Motor neuron (in vitro differentiated cells): ENCODE measurements at regions not wholly inside any gene's neighbourhood (a gene's known extent, or its start where the extent isn't known, plus 50 kb on each side); places are given as distances from the start of the nearest gene placed in this dataset.

ENCODE experiments used
- ATAC-seq, 8 experiments: fragments of 200-7000 bp; cut with Tn5 transposase; replicated peaks in 6 of 8; 2 replicates each; pipeline ENCODE4 v1.8.0; 2021; ENCODE audit warnings: mild to moderate bottlenecking in 8 of 8, moderate library complexity in 8 of 8
- H3K27ac ChIP-seq, 2 donors: fragments of 250-450 bp; sonication (Bioruptor Pico); 2 replicates each; pipeline ENCODE4 v1.9.0; 2021; ENCODE audit warnings: antibody characterized with exemption in 2 of 2, mild to moderate bottlenecking in 2 of 2, moderate library complexity in 1 of 2
- H3K4me1 ChIP-seq, 2 donors: fragments of 250-450 bp; sonication (Bioruptor Pico); replicated peaks in 1 of 2; 2 replicates each; pipeline ENCODE4 v1.6.1; 2021; ENCODE audit warnings: antibody characterized with exemption in 2 of 2, mild to moderate bottlenecking in 2 of 2, moderate library complexity in 1 of 2
- H3K4me3 ChIP-seq, 5 donors: fragments of 250-450 bp; sonication (Bioruptor Pico); 2 replicates each; pipeline ENCODE4 v1.9.0; 2021; ENCODE audit warnings: antibody characterized with exemption in 5 of 5, mild to moderate bottlenecking in 5 of 5, moderate library complexity in 4 of 5
- WGBS, 10 experiments: fragments of 450-650 bp; shearing (Covaris generic); methylation state at CpG; one replicate each; pipeline ENCODE4 v1.0.0; 2022; 5-methylcytosine and 5-hydroxymethylcytosine counted together
- in situ Hi-C, 9 experiments: fragments of 400-800 bp; cut with MboI; loops; one replicate each; pipeline ENCODE4 v1.15.0; 2021; ENCODE audit warnings: low sequenced_read_pairs in 9 of 9, low pct_unique_long_range_greater_than_20kb in 2 of 9; ENCODE audit not compliant: unreplicated experiment in 9 of 9

DNA sequence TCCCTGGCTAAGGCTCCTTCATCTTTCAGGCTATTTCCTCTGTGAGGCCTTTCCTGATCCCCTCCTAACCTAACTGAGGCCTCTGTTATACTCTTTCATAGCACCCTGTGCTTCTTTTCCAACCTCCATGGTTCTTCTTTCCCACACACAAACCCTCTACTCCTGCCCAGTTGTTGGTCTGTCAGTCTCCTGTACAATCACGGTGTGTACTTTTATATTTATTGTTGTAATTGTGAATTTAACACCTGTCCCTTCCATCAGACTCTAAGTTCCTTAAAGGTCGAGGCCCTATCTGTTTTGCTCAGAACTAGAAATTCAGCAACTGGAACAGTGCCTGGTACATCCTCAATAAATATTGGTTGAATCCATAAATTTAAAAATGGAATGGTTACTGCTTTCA is 100.2 kb upstream of the KCNE2 start:
- no peaks in the 10 kb centered on the region for H3K4me1 ChIP-seq
- ATAC-seq = no peak
- in situ Hi-C loops = no loop called here
- WGBS, 10 experiments = 14 to 93% (median 54%) methylated on average over 1 to 2 of the region's 2 CpGs; no CpG with 5 or more reads in 3 of the 10 experiments
- H3K27ac ChIP-seq = no peak overlapping the region
- no peak overlapping the region for H3K4me3 ChIP-seq

- in situ Hi-C loops = no loop called here
- Histone ChIP-seq H3K4me1 (no peaks in the 10 kb centered on the region), H3K4me3 (no peak overlapping the region), H3K27ac (no peak overlapping the region)
- WGBS, 10 experiments = 13 to 100% (median 82%) methylated on average over 1 of the region's 1 CpG; no CpG with 5 or more reads in 1 of the 10 experiments
- no peak for ATAC-seq
Observed at GRCh38 chr21:34266351-34266750, 97.5 kb upstream of the KCNE2 start.

DNA sequence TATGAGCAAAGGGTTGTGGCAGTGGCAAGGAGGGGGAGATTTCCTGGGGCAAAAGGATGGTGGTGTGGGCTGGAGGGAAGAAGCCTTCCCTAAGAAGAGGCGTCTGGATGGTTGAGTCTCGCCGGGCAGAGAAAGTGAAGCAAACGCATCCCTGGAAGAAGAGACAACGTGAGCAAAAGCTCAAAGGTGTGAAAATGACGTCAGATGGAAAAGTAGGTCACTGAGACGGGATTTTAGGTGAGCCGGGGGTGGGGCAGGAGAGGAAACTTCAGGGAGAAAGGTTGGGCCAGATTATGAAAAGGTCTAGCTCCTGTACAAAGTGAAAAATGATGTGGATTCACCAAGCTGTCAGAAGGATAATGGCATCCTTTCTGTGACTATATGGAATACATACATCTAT is 95.3 kb upstream of the KCNE2 start:
- H3K4me3 ChIP-seq = no peak overlapping the region
- ATAC-seq = no peak
- in situ Hi-C loops = no loop called here
- H3K27ac ChIP-seq = no peak overlapping the region
- 17 to 96% (median 76%) methylated on average over 2 to 8 of the region's 8 CpGs for WGBS, 10 experiments
- H3K4me1 ChIP-seq = no peaks in the 10 kb centered on the region

GRCh38 chr21:34270411-34270810 is 93.4 kb upstream of the KCNE2 start:
- Histone ChIP-seq H3K4me1 (no peaks in the 10 kb centered on the region), H3K4me3 (no peak overlapping the region), H3K27ac (no peak overlapping the region)
- in situ Hi-C loops = no loop called here
- ATAC-seq = no peak
- WGBS, 10 experiments = 73 to 100% (median 86%) methylated on average over 2 to 6 of the region's 6 CpGs

DNA sequence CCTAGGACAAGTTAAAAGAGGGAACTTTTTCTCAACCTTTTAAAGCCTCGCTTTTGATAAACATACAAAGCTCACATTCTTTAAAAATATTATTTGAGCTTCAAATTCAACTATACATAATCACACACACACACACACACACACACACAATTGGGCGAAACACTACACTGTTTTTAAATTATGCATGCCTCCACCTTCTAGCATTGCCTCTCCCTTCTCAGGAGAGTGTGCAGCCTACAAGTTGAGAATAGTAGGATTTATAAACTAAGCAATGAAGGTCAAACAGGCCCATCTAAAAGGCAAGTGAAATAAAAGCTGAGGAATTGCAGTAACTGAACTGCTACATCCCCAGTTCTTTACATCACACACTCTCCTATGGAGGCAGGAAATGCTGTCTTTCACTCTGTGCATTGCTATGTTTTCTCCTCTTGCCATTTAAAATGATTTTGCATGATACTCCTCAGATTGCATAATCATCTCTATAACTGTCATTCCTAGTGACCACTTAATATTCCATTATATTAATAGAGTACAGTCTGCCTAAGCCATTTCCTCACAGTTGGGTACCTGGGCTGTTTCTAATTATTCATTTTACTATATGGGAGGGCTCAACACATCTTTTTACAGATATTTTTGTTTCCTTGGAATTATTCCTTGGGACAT is 92.5 kb upstream of the KCNE2 start:
- Histone ChIP-seq H3K27ac (no peak overlapping the region), H3K4me3 (no peak overlapping the region), H3K4me1 (no peaks in the 10 kb centered on the region)
- ATAC-seq = peak in 2 of 8 experiments; percentile 76 to 79
- in situ Hi-C loops = no loop called here
- 10 to 100% (median 80%) methylated on average over 1 to 2 of the region's 2 CpGs; no CpG with 5 or more reads in 1 of the 10 experiments for WGBS, 10 experiments

DNA sequence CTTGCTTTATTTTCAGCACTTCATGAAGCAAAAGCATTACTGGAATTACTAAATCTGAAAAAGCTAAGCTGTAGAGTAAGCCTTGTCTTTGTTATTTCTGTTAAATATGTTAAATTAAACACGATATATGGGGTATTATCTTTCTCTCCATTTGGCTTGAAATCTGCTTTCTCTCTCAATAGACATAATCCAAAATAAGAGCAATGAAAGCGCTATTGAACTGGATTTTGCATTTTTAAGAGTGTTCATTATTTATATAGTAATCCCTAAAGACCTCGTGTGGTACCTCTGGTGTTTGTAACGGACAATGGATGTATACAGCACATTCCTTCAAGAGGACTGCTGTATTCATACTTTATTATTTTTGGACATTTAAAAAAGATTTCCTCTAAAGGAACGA is 91.5 kb upstream of the KCNE2 start:
- Histone ChIP-seq H3K4me3 (no peak overlapping the region), H3K4me1 (no peaks in the 10 kb centered on the region), H3K27ac (no peak overlapping the region)
- 44 to 98% (median 85%) methylated on average over 2 to 5 of the region's 5 CpGs for WGBS, 10 experiments
- in situ Hi-C loops = no loop called here
- ATAC-seq = no peak

GRCh38 chr21:34274001-34274400 is 89.8 kb upstream of the KCNE2 start:
- 0 to 85% (median 64%) methylated on average over 1 to 2 of the region's 2 CpGs; no CpG with 5 or more reads in 4 of the 10 experiments for WGBS, 10 experiments
- in situ Hi-C loops = no loop called here
- no peak overlapping the region for H3K27ac ChIP-seq
- no peaks in the 10 kb centered on the region for H3K4me1 ChIP-seq
- no peak overlapping the region for H3K4me3 ChIP-seq
- no peak for ATAC-seq

DNA sequence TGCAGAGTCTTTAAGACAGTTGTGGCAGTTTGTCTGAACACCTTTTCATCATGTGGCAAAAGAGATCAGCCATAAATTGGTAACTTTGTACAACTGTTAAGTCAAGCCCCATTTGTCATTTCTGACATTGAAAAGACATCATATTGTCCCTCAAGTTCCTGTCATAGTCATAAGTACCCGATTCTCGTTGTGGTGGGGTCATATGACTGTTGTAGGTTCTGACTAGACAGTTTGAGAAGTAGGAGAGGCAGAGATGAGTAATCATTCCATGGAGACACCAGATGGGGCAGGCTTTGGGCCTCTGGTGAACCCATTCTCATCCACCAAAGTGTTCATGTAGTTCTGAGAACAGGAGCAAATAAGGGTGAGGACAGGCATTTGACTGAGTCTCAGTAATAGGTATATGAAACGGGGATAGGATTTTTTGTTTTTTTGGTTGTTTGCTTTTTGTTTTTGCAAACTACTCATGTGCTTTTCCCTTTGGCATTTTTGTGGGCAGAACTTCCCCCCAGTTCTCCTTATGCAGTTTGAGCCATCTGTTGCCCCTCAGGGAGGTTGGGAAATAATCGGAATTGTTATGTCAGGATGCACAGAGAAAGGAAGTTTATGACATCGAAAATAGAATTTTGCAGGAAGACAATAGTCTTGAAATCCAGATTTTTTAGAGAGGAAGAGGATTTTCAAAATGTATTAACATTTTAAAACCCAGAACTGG is 86.9 kb upstream of the KCNE2 start:
- Histone ChIP-seq H3K27ac (no peak overlapping the region), H3K4me3 (no peak overlapping the region), H3K4me1 (no peaks in the 10 kb centered on the region)
- ATAC-seq = peak in 3 of 8 experiments; percentile 22 to 74 (median 66)
- whole genome bisulfite sequencing, 10 experiments = 7 to 100% (median 85%) methylated on average over 1 to 5 of the region's 5 CpGs
- in situ Hi-C loops = no loop called here

- Histone ChIP-seq H3K4me1 (no peaks in the 10 kb centered on the region), H3K4me3 (no peak overlapping the region), H3K27ac (no peak overlapping the region)
- 73 to 100% (median 84%) methylated on average over 1 to 3 of the region's 3 CpGs; no CpG with 5 or more reads in 3 of the 10 experiments for WGBS, 10 experiments
- no peak for ATAC-seq
- in situ Hi-C loops = no loop called here
Observed at GRCh38 chr21:34278451-34278850, 85.4 kb upstream of the KCNE2 start.

DNA sequence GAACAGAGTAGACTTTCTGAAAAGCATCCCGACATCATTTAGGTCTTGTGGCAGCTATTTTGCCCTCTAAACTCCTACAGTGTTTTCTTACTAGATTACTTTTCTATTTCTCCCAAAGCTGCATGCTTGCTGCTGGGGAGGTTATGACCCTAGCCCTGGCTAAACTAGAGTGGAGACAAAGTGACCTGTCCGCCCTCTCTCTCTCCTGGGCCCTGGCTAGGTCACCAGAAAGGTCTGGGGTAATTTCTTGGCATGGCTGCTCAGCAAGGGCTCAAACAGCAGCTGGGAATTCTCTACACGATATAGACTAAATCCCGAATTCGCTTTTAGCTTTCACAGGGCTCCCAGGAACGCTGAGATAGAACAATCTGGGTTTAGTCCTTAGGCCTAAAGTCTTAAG is 84.5 kb upstream of the KCNE2 start:
- 76 to 97% (median 90%) methylated on average over 2 to 5 of the region's 6 CpGs; no CpG with 5 or more reads in 1 of the 10 experiments for WGBS, 10 experiments
- no peak for ATAC-seq
- in situ Hi-C loops = no loop called here
- Histone ChIP-seq H3K4me1 (no peaks in the 10 kb centered on the region), H3K4me3 (no peak overlapping the region), H3K27ac (no peak overlapping the region)

- Histone ChIP-seq H3K27ac (no peak overlapping the region), H3K4me1 (no peaks in the 10 kb centered on the region), H3K4me3 (no peak overlapping the region)
- no peak for ATAC-seq
- in situ Hi-C loops = no loop called here
- WGBS, 10 experiments = 51 to 100% (median 78%) methylated on average over 1 to 3 of the region's 3 CpGs; no CpG with 5 or more reads in 2 of the 10 experiments
Observed at GRCh38 chr21:34279883-34280282, 83.9 kb upstream of the KCNE2 start.

DNA sequence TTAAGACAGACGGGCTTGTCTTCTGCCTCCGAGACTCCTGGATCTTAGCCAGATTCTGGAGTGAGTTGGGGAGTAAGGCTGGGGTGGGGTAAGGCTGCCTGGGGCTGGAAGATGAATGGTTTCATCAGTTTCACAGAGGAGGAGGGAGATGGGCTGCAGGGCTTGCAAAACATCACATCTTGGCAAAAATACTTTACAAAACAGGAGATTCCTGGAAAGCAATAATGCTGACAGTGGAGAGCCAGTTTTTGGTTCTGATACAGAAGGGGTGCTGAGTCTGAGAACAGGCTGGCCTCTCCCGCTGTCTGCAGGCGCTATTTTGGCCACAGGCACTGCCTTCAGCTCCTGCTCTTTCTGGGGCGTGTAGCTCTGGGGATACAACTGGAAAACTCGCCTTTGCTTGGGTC is 83.4 kb upstream of the KCNE2 start:
- in situ Hi-C loops = no loop called here
- no peak overlapping the region for H3K27ac ChIP-seq
- no peaks in the 10 kb centered on the region for H3K4me1 ChIP-seq
- H3K4me3 ChIP-seq = no peak overlapping the region
- 10 to 87% (median 40%) methylated on average over 1 to 4 of the region's 6 CpGs; no CpG with 5 or more reads in 5 of the 10 experiments for WGBS, 10 experiments
- peak in 4 of 8 experiments; percentile 30 to 66 (median 63) for ATAC-seq

- 20 to 100% (median 90%) methylated on average over 1 to 9 of the region's 9 CpGs; no CpG with 5 or more reads in 3 of the 10 experiments for WGBS, 10 experiments
- H3K27ac ChIP-seq = no peak overlapping the region
- ATAC-seq = no peak
- in situ Hi-C loops = no loop called here
- no peaks in the 10 kb centered on the region for H3K4me1 ChIP-seq
- no peak overlapping the region for H3K4me3 ChIP-seq
Observed at GRCh38 chr21:34280959-34281358, 82.8 kb upstream of the KCNE2 start.
